ENCODE measurements at regions not wholly inside any gene's neighbourhood (a gene's known extent, or its start where the extent isn't known, plus 50 kb on each side); places are given as distances from the start of the nearest gene placed in this dataset.

- no peak for TF ChIP-seq CTCF (IDR thresholded peaks at IDR 0.05)
- no peak for TF ChIP-seq POLR2AphosphoS5 (IDR thresholded peaks at IDR 0.05; ENCODE audit: low read depth, low read length)
Observed at GRCh38 chr3:104746056-104746455, 620.7 kb upstream of the ALCAM start.
